ENCODE measurements at regions not wholly inside any gene's neighbourhood (a gene's known extent, or its start where the extent isn't known, plus 50 kb on each side); places are given as distances from the start of the nearest gene placed in this dataset.

DNA sequence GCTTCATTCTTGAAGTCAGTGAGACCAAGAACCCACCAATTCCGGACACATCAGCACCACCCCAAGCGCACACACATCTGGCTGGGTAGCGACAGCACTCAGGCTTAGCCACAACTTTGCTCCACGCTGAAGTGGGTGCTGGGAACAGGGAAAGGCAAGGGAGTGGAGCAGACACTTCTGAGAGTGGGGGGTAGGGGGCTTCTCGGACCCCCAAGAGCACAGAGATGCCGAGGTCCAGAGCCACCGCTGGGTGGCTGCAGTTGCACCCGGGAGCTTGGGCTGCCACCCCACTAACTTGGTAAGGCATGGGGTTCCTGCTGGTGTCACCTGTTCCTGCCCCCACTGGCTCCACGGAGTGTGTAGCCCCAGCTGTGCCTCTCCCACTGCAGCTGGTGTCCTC lies 225.3 kb upstream of the RIOK2 start:
- TF ChIP-seq POLR2AphosphoS5 (IDR thresholded peaks at IDR 0.05; ENCODE audit: low read depth, low read length): no peak
- TF ChIP-seq TAF1 (IDR thresholded peaks at IDR 0.05; ENCODE audit: low read depth, low read length): no peak
- TF ChIP-seq POLR2A (IDR thresholded peaks at IDR 0.05; ENCODE audit: low read depth, low read length): no peak
- no peak for TF ChIP-seq POU2F2 (IDR thresholded peaks at IDR 0.05; ENCODE audit: low read depth, low read length)
